IMR-90 (cell line): ENCODE measurements at regions not wholly inside any gene's neighbourhood (a gene's known extent, or its start where the extent isn't known, plus 50 kb on each side); places are given as distances from the start of the nearest gene placed in this dataset.

Experiments
- ATAC-seq: fragments of 200-7000 bp; cut with Tn5 transposase; 2 replicates; pipeline ENCODE4 v1.9.1; 2020; ENCODE audit warnings: low read depth, mild to moderate bottlenecking, moderate library complexity
- BruUV-seq: library from RNA; stranded (reverse); fragments of 400-500 nt; replicated peaks from 2 replicates; lab custom pipeline; 2021; lab: Mats Ljungman, UMichigan
- CTCF ChIA-PET: fragments of 300-600 bp; formaldehyde crosslinking; extraction: SDS; loops from one replicate; lab custom pipeline; 2021; ENCODE audit warnings: antibody characterized with exemption; lab: Yijun Ruan, JAX
- POLR2A ChIA-PET: fragments of 300-600 bp; sonication (Branson Sonifier 250); formaldehyde crosslinking; loops from one replicate; lab custom pipeline; 2022; ENCODE audit warnings: antibody characterized with exemption; ENCODE audit not compliant: unreplicated experiment; lab: Charles Lee
- DNase-seq: peaks from one replicate; pipeline ENCODE4 v3.0.0; 2013
- H2AFZ ChIP-seq: replicated peaks from 2 replicates; pipeline ENCODE3; 2013; ENCODE audit warnings: low read length, mild to moderate bottlenecking; ENCODE audit not compliant: poor library complexity
- H2AK5ac ChIP-seq: 2 replicates; pipeline ENCODE4 v1.6.1; 2013; ENCODE audit warnings: low read depth, low read length, inconsistent platforms
- H2AK9ac ChIP-seq: replicated peaks from 2 replicates; pipeline ENCODE3; 2013; ENCODE audit warnings: mild to moderate bottlenecking, low read depth, low read length, moderate library complexity; ENCODE audit not compliant: poor library complexity
- H2BK120ac ChIP-seq: 2 replicates; pipeline ENCODE4 v1.6.1; 2013; ENCODE audit warnings: low read depth, low read length, inconsistent platforms
- H2BK15ac ChIP-seq: 3 replicates; pipeline ENCODE4 v1.6.1; 2013; ENCODE audit warnings: low read depth, low read length, inconsistent platforms
- H2BK20ac ChIP-seq: 2 replicates; pipeline ENCODE4 v1.6.1; 2013; ENCODE audit warnings: low read depth, mild to moderate bottlenecking, inconsistent platforms, low read length, moderate library complexity
- H2BK5ac ChIP-seq: 2 replicates; pipeline ENCODE4 v1.6.1; 2013; ENCODE audit warnings: mild to moderate bottlenecking, low read depth, low read length, inconsistent platforms; ENCODE audit not compliant: poor library complexity, severe bottlenecking
- H3K14ac ChIP-seq: replicated peaks from 2 replicates; pipeline ENCODE4 v1.6.1; 2013; ENCODE audit warnings: low read depth, low read length, inconsistent platforms
- H3K18ac ChIP-seq: 2 replicates; pipeline ENCODE4 v1.6.1; 2013; ENCODE audit warnings: low read depth, low read length, control low read depth
- H3K23ac ChIP-seq: 2 replicates; pipeline ENCODE4 v1.6.1; 2013; ENCODE audit warnings: low read depth, low read length, inconsistent platforms
- H3K27ac ChIP-seq: 2 replicates; pipeline ENCODE4 v1.5.1; 2013; ENCODE audit warnings: mild to moderate bottlenecking, control low read depth, low read length; ENCODE audit not compliant: insufficient read depth
- H3K27me3 ChIP-seq: 2 replicates; pipeline ENCODE4 v1.6.1; 2013; ENCODE audit warnings: low read length; ENCODE audit not compliant: control insufficient read depth, insufficient read depth
- H3K36me3 ChIP-seq: 2 replicates; pipeline ENCODE4 v1.6.1; 2013; ENCODE audit warnings: low read length, mixed read lengths; ENCODE audit not compliant: control insufficient read depth, insufficient read depth
- H3K4ac ChIP-seq: 2 replicates; pipeline ENCODE4 v1.6.1; 2013; ENCODE audit warnings: low read depth, low read length, inconsistent platforms
- H3K4me1 ChIP-seq: 2 replicates; pipeline ENCODE4 v1.6.1; 2013; ENCODE audit warnings: low read length, mixed read lengths; ENCODE audit not compliant: control insufficient read depth, insufficient read depth
- H3K4me2 ChIP-seq: 2 replicates; pipeline ENCODE4 v1.6.1; 2013; ENCODE audit warnings: low read depth, mild to moderate bottlenecking, control low read depth, low read length, moderate library complexity
- H3K4me3 ChIP-seq: 2 replicates; pipeline ENCODE4 v1.5.1; 2013; ENCODE audit warnings: low read depth, mild to moderate bottlenecking, control low read depth, low read length, moderate library complexity; ENCODE audit not compliant: insufficient read depth
- H3K56ac ChIP-seq: 2 replicates; pipeline ENCODE4 v1.6.1; 2013; ENCODE audit warnings: low read length, inconsistent platforms; ENCODE audit not compliant: insufficient read depth; ENCODE audit errors: extremely low read depth
- H3K79me1 ChIP-seq, 2 experiments: 2 replicates each; pipeline ENCODE4 v1.6.1; 2013; ENCODE audit warnings: low read length in 2 of 2, inconsistent platforms in 1 of 2, low read depth in 1 of 2
- H3K9ac ChIP-seq: 2 replicates; pipeline ENCODE4 v1.6.1; 2013; ENCODE audit warnings: low read depth, low read length, control low read depth
- H3K9me1 ChIP-seq: 2 replicates; pipeline ENCODE4 v1.6.1; 2013; ENCODE audit warnings: low read length, inconsistent platforms; ENCODE audit not compliant: insufficient read depth
- H3K9me3 ChIP-seq: 2 replicates; pipeline ENCODE4 v1.6.1; 2013; ENCODE audit warnings: low read length; ENCODE audit not compliant: control insufficient read depth, insufficient read depth
- H4K20me1 ChIP-seq: 2 replicates; pipeline ENCODE4 v1.6.1; 2013; ENCODE audit warnings: low read length, inconsistent platforms; ENCODE audit not compliant: insufficient read depth
- H4K5ac ChIP-seq: 2 replicates; pipeline ENCODE4 v1.6.1; 2013; ENCODE audit warnings: mild to moderate bottlenecking, low read depth, low read length, control low read depth
- H4K8ac ChIP-seq, 2 experiments: 2 replicates each; pipeline ENCODE4 v1.6.1; 2013; ENCODE audit warnings: low read depth in 2 of 2, low read length in 2 of 2, control low read depth in 1 of 2, inconsistent platforms in 1 of 2
- H4K91ac ChIP-seq: 2 replicates; pipeline ENCODE4 v1.6.1; 2013; ENCODE audit warnings: low read depth, low read length, inconsistent platforms; ENCODE audit not compliant: insufficient read depth
- BHLHE40 ChIP-seq: fragments of 150-350 bp; IDR thresholded peaks from 2 replicates; pipeline ENCODE4 v1.6.1; 2016; ENCODE audit warnings: mild to moderate bottlenecking, low read depth, low read length
- CEBPB ChIP-seq: IDR thresholded peaks from 2 replicates; pipeline ENCODE4 v1.6.1; 2012; ENCODE audit warnings: low read depth, low read length, improper control_type of control experiment
- CHD1 ChIP-seq: IDR thresholded peaks from 2 replicates; pipeline ENCODE4 v1.6.1; 2012; ENCODE audit warnings: low read depth, low read length, improper control_type of control experiment
- CTCF ChIP-seq: conservative IDR thresholded peaks from 2 replicates; pipeline ENCODE4 v1.5.1; 2012; ENCODE audit warnings: mild to moderate bottlenecking, low read depth, low read length, improper control_type of control experiment
- MAFK ChIP-seq: IDR thresholded peaks from 2 replicates; pipeline ENCODE4 v1.6.1; 2012; ENCODE audit warnings: low read depth, low read length, improper control_type of control experiment
- MAZ ChIP-seq: IDR thresholded peaks from 2 replicates; pipeline ENCODE4 v1.6.1; 2012; ENCODE audit warnings: low read depth, mild to moderate bottlenecking, low read length, improper control_type of control experiment, moderate library complexity, borderline replicate concordance
- MXI1 ChIP-seq: IDR thresholded peaks from 2 replicates; pipeline ENCODE4 v1.6.1; 2012; ENCODE audit warnings: low read depth, mild to moderate bottlenecking, low read length, moderate library complexity, borderline replicate concordance
- NFE2L2 ChIP-seq: fragments of 150-350 bp; IDR thresholded peaks from 2 replicates; pipeline ENCODE4 v1.6.1; 2016; ENCODE audit warnings: low read depth, mild to moderate bottlenecking, low read length
- RFX5 ChIP-seq: IDR thresholded peaks from 2 replicates; pipeline ENCODE4 v1.8.0; 2012; ENCODE audit warnings: low read depth, mild to moderate bottlenecking, low read length, moderate library complexity
- SMC3 ChIP-seq: fragments of 150-350 bp; IDR thresholded peaks from 2 replicates; pipeline ENCODE4 v1.6.1; 2016; ENCODE audit warnings: low read depth, mild to moderate bottlenecking, antibody characterized with exemption, low read length, moderate library complexity
- USF2 ChIP-seq: fragments of 150-350 bp; IDR thresholded peaks from 2 replicates; pipeline ENCODE4 v1.6.1; 2017; ENCODE audit warnings: mild to moderate bottlenecking, antibody characterized with exemption, low read length, low read depth
- WGBS, 2 experiments: methylation state at CpG; one replicate each; pipeline versions ENCODE4 v1.1.5 to v1.1.7; 2013; ENCODE audit warnings: missing lambda C conversion rate in 2 of 2; ENCODE audit not compliant: insufficient read length in 1 of 2; ENCODE audit errors: extremely low coverage in 2 of 2; 5-methylcytosine and 5-hydroxymethylcytosine counted together
- dilution Hi-C: fragments of 300-500 bp; cut with HindIII; formaldehyde crosslinking; loops from one replicate; pipeline ENCODE4 v1.14.3; 2018; ENCODE audit warnings: low sequenced_read_pairs; ENCODE audit not compliant: unreplicated experiment
- in situ Hi-C: fragments of 300-500 bp; cut with MboI; formaldehyde crosslinking; loops from 3 replicates; pipeline ENCODE4 v1.14.3; 2019; ENCODE audit warnings: low sequenced_read_pairs, inconsistent platforms, mixed read lengths
- intact Hi-C: fragments of 100-400 bp; cut with micrococcal nuclease; formaldehyde crosslinking; loops from 2 replicates; pipeline ENCODE4 v1.10.0; 2022

- in situ Hi-C loops: no loop called here
These were observed 99.4 kb downstream of the FOXD2 start for GRCh38 chr1:47537268-47537667.

More at GRCh38 chr1:47537268-47537667, 99.4 kb downstream of the FOXD2 start:
- Histone ChIP-seq H2BK20ac (no peak overlapping the region), H2BK15ac (no peak overlapping the region), H4K91ac (no peak overlapping the region), H4K8ac (no peak overlapping the region), H2AK9ac (no peak overlapping the region), H3K27me3 (peaks cover 20% of the 10 kb centered on the region), H3K56ac (no peak overlapping the region), H3K4me2 (no peak overlapping the region), H3K14ac (no peak overlapping the region), H2AFZ (no peak overlapping the region), H4K20me1 (no peaks in the 10 kb centered on the region), H4K5ac (no peak overlapping the region), H3K9me1 (no peaks in the 10 kb centered on the region), H3K4me1 (0 out of 2 replicates have a peak, but pooled peaks cover 1% of the 10 kb centered on the region), H3K9me3 (no peaks in the 10 kb centered on the region), H2AK5ac (no peak overlapping the region), H3K23ac (no peak overlapping the region), H2BK5ac (no peak overlapping the region), H3K9ac (no peak overlapping the region), H3K4ac (no peak overlapping the region), H3K36me3 (no peaks in the 10 kb centered on the region), H3K79me1 (no peaks in the 10 kb centered on the region), H3K18ac (no peak overlapping the region), H2BK120ac (no peak overlapping the region), H3K27ac (no peak overlapping the region), H3K4me3 (no peak overlapping the region)
- TF ChIP-seq MAFK (no peak), SMC3 (no peak), MAZ (no peak), USF2 (no peak), RFX5 (no peak), CEBPB (no peak), MXI1 (no peak), NFE2L2 (no peak), CTCF (no peak), BHLHE40 (no peak), CHD1 (no peak)
- ChIA-PET CTCF (no interaction called here), POLR2A (no interaction called here)
- DNase-seq: no peak
- WGBS, 2 experiments: 55% methylated on average over 2 of the region's 5 CpGs; no CpG with 5 or more reads in 1 of the 2 experiments
- ATAC-seq: no peak
- intact Hi-C loops (no loop called here), dilution Hi-C loops (no loop called here)
- no TSS peak for BruUV-seq
